IPS-NIHi7 (cell line): ENCODE measurements at regions not wholly inside any gene's neighbourhood (a gene's known extent, or its start where the extent isn't known, plus 50 kb on each side); places are given as distances from the start of the nearest gene placed in this dataset.

Experiments
- DNase-seq: peaks from one replicate; pipeline ENCODE4 v3.0.0; 2012; ENCODE audit warnings: mixed read lengths; ENCODE audit errors: extremely low spot score

GRCh38 chr5:98443881-98444280 lies 329.6 kb upstream of the RGMB start:
- no peak for DNase-seq

- no peak for DNase-seq
Measured at GRCh38 chr5:98453296-98453695, 320.2 kb upstream of the RGMB start.

- no peak for DNase-seq
Measured at GRCh38 chr5:98454407-98454806, 319.1 kb upstream of the RGMB start.

- DNase-seq, result no peak
Measured at GRCh38 chr5:98454904-98455303, 318.6 kb upstream of the RGMB start.

GRCh38 chr5:98455665-98456064 lies 317.8 kb upstream of the RGMB start:
- no peak for DNase-seq

- no peak for DNase-seq
Measured at GRCh38 chr5:98458004-98458403, 315.5 kb upstream of the RGMB start.

GRCh38 chr5:98458726-98459125 lies 314.7 kb upstream of the RGMB start:
- no peak for DNase-seq

- no peak for DNase-seq
Measured at GRCh38 chr5:98460536-98460935, 312.9 kb upstream of the RGMB start.

- no peak for DNase-seq
Measured at GRCh38 chr5:98461485-98461884, 312.0 kb upstream of the RGMB start.

GRCh38 chr5:98463222-98463621 lies 310.2 kb upstream of the RGMB start:
- DNase-seq, result no peak

- DNase-seq, result no peak
Measured at GRCh38 chr5:98463676-98464075, 309.8 kb upstream of the RGMB start.

GRCh38 chr5:98464737-98465330 lies 308.6 kb upstream of the RGMB start:
- no peak for DNase-seq

GRCh38 chr5:98468188-98468869 lies 305.1 kb upstream of the RGMB start:
- DNase-seq, result no peak

GRCh38 chr5:98470747-98471146 lies 302.7 kb upstream of the RGMB start:
- DNase-seq, result no peak

- no peak for DNase-seq
Measured at GRCh38 chr5:98471458-98471857, 302.0 kb upstream of the RGMB start.

- DNase-seq, result no peak
Measured at GRCh38 chr5:98474216-98474615, 299.2 kb upstream of the RGMB start.

- no peak for DNase-seq
Measured at GRCh38 chr5:98474782-98475181, 298.7 kb upstream of the RGMB start.

- DNase-seq, result peak; percentile 13
Measured at GRCh38 chr5:98482321-98483300, 290.9 kb upstream of the RGMB start.

GRCh38 chr5:98483301-98483685 lies 290.2 kb upstream of the RGMB start:
- DNase-seq, result no peak

- no peak for DNase-seq
Measured at GRCh38 chr5:98489021-98489420, 284.4 kb upstream of the RGMB start.

GRCh38 chr5:98490348-98490747 lies 283.1 kb upstream of the RGMB start:
- DNase-seq, result no peak

GRCh38 chr5:98492258-98492657 lies 281.2 kb upstream of the RGMB start:
- no peak for DNase-seq

- DNase-seq, result no peak
Measured at GRCh38 chr5:98497418-98497817, 276.0 kb upstream of the RGMB start.
